ENCODE measurements at regions not wholly inside any gene's neighbourhood (a gene's known extent, or its start where the extent isn't known, plus 50 kb on each side); places are given as distances from the start of the nearest gene placed in this dataset.

DNA sequence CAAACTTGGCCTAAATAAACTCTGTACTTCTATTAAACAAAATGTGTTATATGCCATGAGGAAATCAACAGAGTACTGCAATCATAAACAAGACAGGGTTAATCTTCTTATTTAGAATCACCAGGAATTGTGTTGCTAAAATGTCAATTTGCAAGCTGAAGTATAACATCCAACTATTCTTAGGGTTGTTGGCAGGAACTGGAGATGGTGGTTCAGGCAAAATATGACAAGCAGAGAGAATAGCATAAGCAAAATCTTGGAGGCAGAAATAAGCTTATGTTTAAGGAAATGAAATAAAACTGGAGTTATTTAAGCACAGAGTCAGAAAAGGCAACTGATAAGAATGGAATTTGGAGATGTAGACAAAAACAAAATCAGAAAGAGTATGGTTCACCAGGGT is 463.8 kb upstream of the SLC8A1 start:
- no TSS peak for BruUV-seq (replicated peaks)

More for the DNA sequence above, 463.8 kb upstream of the SLC8A1 start:
- CTCF ChIA-PET = no interaction called here
- no peaks in the 10 kb centered on the region for H3K36me3 ChIP-seq (ENCODE audit: control insufficient read depth in 2 of 2, insufficient read depth in 2 of 2, low read length in 1 of 2)
- FAIRE-seq = no peak
- H2AFZ ChIP-seq (ENCODE audit: control insufficient read depth, low read depth, low read length) = no peak overlapping the region
- RAD21 ChIA-PET (ENCODE audit: unreplicated experiment) = no interaction called here
- no peaks in the 10 kb centered on the region for H3K27me3 ChIP-seq (replicated peaks in 1 of 2; ENCODE audit: control insufficient read depth in 2 of 2, insufficient read depth in 2 of 2, low read length in 1 of 2)
- H4K20me1 ChIP-seq (ENCODE audit: control insufficient read depth, insufficient read depth) = no peaks in the 10 kb centered on the region
- ATAC-seq = no peak
- H3K79me2 ChIP-seq (ENCODE audit: control insufficient read depth, insufficient read depth, low read length) = no peaks in the 10 kb centered on the region
- DNase-seq (ENCODE audit: low read depth, low spot score) = no peak
- POLR2A ChIA-PET = no interaction called here
- no peak overlapping the region for H3K27ac ChIP-seq (ENCODE audit: control insufficient read depth, insufficient read depth)
- TF ChIP-seq CHD2 (IDR thresholded peaks at IDR 0.05; ENCODE audit: borderline replicate concordance, low read depth, low read length) (no peak), NR2C2 (IDR thresholded peaks at IDR 0.05; ENCODE audit: borderline replicate concordance, control insufficient read depth, insufficient read length, low read depth) (no peak), IRF4 (IDR thresholded peaks at IDR 0.05; ENCODE audit: low read depth, low read length) (no peak), TAF1 (IDR thresholded peaks at IDR 0.05; ENCODE audit: borderline replicate concordance, low read depth, low read length) (no peak), ASH2L (IDR thresholded peaks at IDR 0.05; ENCODE audit: borderline replicate concordance, low read depth) (no peak), TCF3 (IDR thresholded peaks at IDR 0.05; ENCODE audit: borderline replicate concordance, insufficient read depth, low read depth, low read length) (no peak), SP1 (IDR thresholded peaks at IDR 0.05; ENCODE audit: low read depth, low read length) (no peak), PAX8 (IDR thresholded peaks at IDR 0.05) (no peak), ZNF384 (IDR thresholded peaks at IDR 0.05; ENCODE audit: borderline replicate concordance, low read depth, low read length) (no peak), ZBED1 (IDR thresholded peaks at IDR 0.05; ENCODE audit: borderline replicate concordance) (no peak), IKZF2 (IDR thresholded peaks at IDR 0.05) (no peak), DPF2 (IDR thresholded peaks at IDR 0.05) (no peak), SREBF1 (IDR thresholded peaks at IDR 0.05; ENCODE audit: low read length) (no peak)
- TF ChIP-seq, protein P1, sequence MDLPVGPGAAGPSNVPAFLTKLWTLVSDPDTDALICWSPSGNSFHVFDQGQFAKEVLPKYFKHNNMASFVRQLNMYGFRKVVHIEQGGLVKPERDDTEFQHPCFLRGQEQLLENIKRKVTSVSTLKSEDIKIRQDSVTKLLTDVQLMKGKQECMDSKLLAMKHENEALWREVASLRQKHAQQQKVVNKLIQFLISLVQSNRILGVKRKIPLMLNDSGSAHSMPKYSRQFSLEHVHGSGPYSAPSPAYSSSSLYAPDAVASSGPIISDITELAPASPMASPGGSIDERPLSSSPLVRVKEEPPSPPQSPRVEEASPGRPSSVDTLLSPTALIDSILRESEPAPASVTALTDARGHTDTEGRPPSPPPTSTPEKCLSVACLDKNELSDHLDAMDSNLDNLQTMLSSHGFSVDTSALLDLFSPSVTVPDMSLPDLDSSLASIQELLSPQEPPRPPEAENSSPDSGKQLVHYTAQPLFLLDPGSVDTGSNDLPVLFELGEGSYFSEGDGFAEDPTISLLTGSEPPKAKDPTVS (IDR thresholded peaks at IDR 0.05; ENCODE audit: low read depth, low read length) = no peak
- TF ChIP-seq, protein P2, sequence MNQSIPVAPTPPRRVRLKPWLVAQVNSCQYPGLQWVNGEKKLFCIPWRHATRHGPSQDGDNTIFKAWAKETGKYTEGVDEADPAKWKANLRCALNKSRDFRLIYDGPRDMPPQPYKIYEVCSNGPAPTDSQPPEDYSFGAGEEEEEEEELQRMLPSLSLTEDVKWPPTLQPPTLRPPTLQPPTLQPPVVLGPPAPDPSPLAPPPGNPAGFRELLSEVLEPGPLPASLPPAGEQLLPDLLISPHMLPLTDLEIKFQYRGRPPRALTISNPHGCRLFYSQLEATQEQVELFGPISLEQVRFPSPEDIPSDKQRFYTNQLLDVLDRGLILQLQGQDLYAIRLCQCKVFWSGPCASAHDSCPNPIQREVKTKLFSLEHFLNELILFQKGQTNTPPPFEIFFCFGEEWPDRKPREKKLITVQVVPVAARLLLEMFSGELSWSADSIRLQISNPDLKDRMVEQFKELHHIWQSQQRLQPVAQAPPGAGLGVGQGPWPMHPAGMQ (IDR thresholded peaks at IDR 0.05; ENCODE audit: borderline replicate concordance) = no peak
- TF ChIP-seq, protein P3, sequence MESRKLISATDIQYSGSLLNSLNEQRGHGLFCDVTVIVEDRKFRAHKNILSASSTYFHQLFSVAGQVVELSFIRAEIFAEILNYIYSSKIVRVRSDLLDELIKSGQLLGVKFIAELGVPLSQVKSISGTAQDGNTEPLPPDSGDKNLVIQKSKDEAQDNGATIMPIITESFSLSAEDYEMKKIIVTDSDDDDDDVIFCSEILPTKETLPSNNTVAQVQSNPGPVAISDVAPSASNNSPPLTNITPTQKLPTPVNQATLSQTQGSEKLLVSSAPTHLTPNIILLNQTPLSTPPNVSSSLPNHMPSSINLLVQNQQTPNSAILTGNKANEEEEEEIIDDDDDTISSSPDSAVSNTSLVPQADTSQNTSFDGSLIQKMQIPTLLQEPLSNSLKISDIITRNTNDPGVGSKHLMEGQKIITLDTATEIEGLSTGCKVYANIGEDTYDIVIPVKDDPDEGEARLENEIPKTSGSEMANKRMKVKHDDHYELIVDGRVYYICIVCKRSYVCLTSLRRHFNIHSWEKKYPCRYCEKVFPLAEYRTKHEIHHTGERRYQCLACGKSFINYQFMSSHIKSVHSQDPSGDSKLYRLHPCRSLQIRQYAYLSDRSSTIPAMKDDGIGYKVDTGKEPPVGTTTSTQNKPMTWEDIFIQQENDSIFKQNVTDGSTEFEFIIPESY (IDR thresholded peaks at IDR 0.05) = no peak
- TF ChIP-seq, protein P4, sequence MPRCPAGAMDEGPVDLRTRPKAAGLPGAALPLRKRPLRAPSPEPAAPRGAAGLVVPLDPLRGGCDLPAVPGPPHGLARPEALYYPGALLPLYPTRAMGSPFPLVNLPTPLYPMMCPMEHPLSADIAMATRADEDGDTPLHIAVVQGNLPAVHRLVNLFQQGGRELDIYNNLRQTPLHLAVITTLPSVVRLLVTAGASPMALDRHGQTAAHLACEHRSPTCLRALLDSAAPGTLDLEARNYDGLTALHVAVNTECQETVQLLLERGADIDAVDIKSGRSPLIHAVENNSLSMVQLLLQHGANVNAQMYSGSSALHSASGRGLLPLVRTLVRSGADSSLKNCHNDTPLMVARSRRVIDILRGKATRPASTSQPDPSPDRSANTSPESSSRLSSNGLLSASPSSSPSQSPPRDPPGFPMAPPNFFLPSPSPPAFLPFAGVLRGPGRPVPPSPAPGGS (IDR thresholded peaks at IDR 0.05; ENCODE audit: borderline replicate concordance, insufficient read depth, low read depth, low read length, poor library complexity, severe bottlenecking) = no peak
- no peak overlapping the region for H3K4me3 ChIP-seq
- no peak overlapping the region for H3K4me2 ChIP-seq (ENCODE audit: control insufficient read depth, insufficient read depth)
- no peaks in the 10 kb centered on the region for H3K9me3 ChIP-seq (replicated peaks; ENCODE audit: control insufficient read depth, insufficient read depth, low read length)
- in situ Hi-C loops (cut with MboI) = no loop called here
- intact Hi-C loops (cut with micrococcal nuclease; ENCODE audit: unreplicated experiment) = no loop called here
- no peak overlapping the region for H3K9ac ChIP-seq (ENCODE audit: control insufficient read depth, insufficient read depth, low read length)
- SMC1A ChIA-PET (ENCODE audit: uncharacterized antibody, unreplicated experiment) = no interaction called here
- H3K4me1 ChIP-seq (ENCODE audit: control insufficient read depth, insufficient read depth, low read length) = no peaks in the 10 kb centered on the region

All from GM12878 (cell line).